RPMI8226 (cell line): ENCODE measurements at regions not wholly inside any gene's neighbourhood (a gene's known extent, or its start where the extent isn't known, plus 50 kb on each side); places are given as distances from the start of the nearest gene placed in this dataset.
"Not testable (repeated sequence)": the region's sequence is repeated elsewhere in the genome, so short reads cannot be mapped to it uniquely, and the experiment has no call there.

ENCODE experiments used
- DNase-seq: peaks from one replicate; pipeline ENCODE4 v3.0.0-alpha.2; 2015

GRCh38 chr2:81007104-81007503 lies 702.6 kb upstream of the LRRTM1 start:
- DNase-seq: no peak

- DNase-seq: no peak
Observed at GRCh38 chr2:81002906-81003305, 698.4 kb upstream of the LRRTM1 start.

- no peak for DNase-seq
Observed at GRCh38 chr2:80987466-80987865, 682.9 kb upstream of the LRRTM1 start.

GRCh38 chr2:80969900-80970299 lies 665.3 kb upstream of the LRRTM1 start:
- no peak for DNase-seq

GRCh38 chr2:80968450-80968849 lies 663.9 kb upstream of the LRRTM1 start:
- DNase-seq: no peak

- DNase-seq: no peak
Observed at GRCh38 chr2:80947601-80948130, 643.1 kb upstream of the LRRTM1 start.

GRCh38 chr2:80943487-80943886 lies 638.9 kb upstream of the LRRTM1 start:
- no peak for DNase-seq

- DNase-seq: no peak
Observed at GRCh38 chr2:80942766-80943165, 638.2 kb upstream of the LRRTM1 start.

- no peak for DNase-seq
Observed at GRCh38 chr2:80938463-80938862, 633.9 kb upstream of the LRRTM1 start.

- DNase-seq: not testable (repeated sequence)
Observed at GRCh38 chr2:80931820-80932219, 627.3 kb upstream of the LRRTM1 start.

GRCh38 chr2:80930777-80931176 lies 626.2 kb upstream of the LRRTM1 start:
- DNase-seq: no peak

- no peak for DNase-seq
Observed at GRCh38 chr2:80926168-80926567, 621.6 kb upstream of the LRRTM1 start.

- DNase-seq: peak; percentile 4
Observed at GRCh38 chr2:80896576-80896975, 592.0 kb upstream of the LRRTM1 start.

GRCh38 chr2:80894486-80894885 lies 589.9 kb upstream of the LRRTM1 start:
- no peak for DNase-seq

- DNase-seq: no peak
Observed at GRCh38 chr2:80893711-80894110, 589.2 kb upstream of the LRRTM1 start.

- DNase-seq: no peak
Observed at GRCh38 chr2:80889009-80889408, 584.5 kb upstream of the LRRTM1 start.

- DNase-seq: no peak
Observed at GRCh38 chr2:80887841-80888378, 583.4 kb upstream of the LRRTM1 start.

- DNase-seq: no peak
Observed at GRCh38 chr2:80874374-80874773, 569.8 kb upstream of the LRRTM1 start.

- no peak for DNase-seq
Observed at GRCh38 chr2:80869858-80870438, 565.4 kb upstream of the LRRTM1 start.

- DNase-seq: no peak
Observed at GRCh38 chr2:80863147-80863714, 558.7 kb upstream of the LRRTM1 start.

GRCh38 chr2:80858965-80859364 lies 554.4 kb upstream of the LRRTM1 start:
- DNase-seq: no peak

GRCh38 chr2:80856227-80856626 lies 551.7 kb upstream of the LRRTM1 start:
- DNase-seq: no peak

GRCh38 chr2:80854831-80855230 lies 550.3 kb upstream of the LRRTM1 start:
- DNase-seq: no peak

GRCh38 chr2:80852808-80853139 lies 548.2 kb upstream of the LRRTM1 start:
- DNase-seq: peak; percentile 10
